Astrocyte of the spinal cord (primary cell): ENCODE measurements at regions not wholly inside any gene's neighbourhood (a gene's known extent, or its start where the extent isn't known, plus 50 kb on each side); places are given as distances from the start of the nearest gene placed in this dataset.

Experiments
- DNase-seq: peaks from one replicate; pipeline ENCODE4 v3.0.0; 2011; ENCODE audit warnings: low read depth, low spot score
- H3K4me3 ChIP-seq: 2 replicates; pipeline ENCODE4 v1.5.1; 2011; ENCODE audit warnings: low read depth, mild to moderate bottlenecking, low read length, moderate library complexity
- CTCF ChIP-seq: IDR thresholded peaks from 2 replicates; pipeline ENCODE4 v1.5.1; 2012; ENCODE audit warnings: low read depth, mild to moderate bottlenecking, low read length, inconsistent platforms
- in situ Hi-C: cut with HindIII; loops from 2 replicates; pipeline ENCODE4 v1.10.0; 2017; ENCODE audit warnings: low sequenced_read_pairs

GRCh38 chr2:5984946-5985345, 292.8 kb downstream of the SOX11 start:
- in situ Hi-C loops, result no loop called here
- no peak overlapping the region for H3K4me3 ChIP-seq
- DNase-seq, result no peak
- TF ChIP-seq CTCF, result no peak

GRCh38 chr2:5985536-5986385, 293.6 kb downstream of the SOX11 start:
- in situ Hi-C loops, result no loop called here
- no peak for TF ChIP-seq CTCF
- no peak for DNase-seq
- no peak overlapping the region for H3K4me3 ChIP-seq

- TF ChIP-seq CTCF, result no peak
- in situ Hi-C loops, result no loop called here
- no peak overlapping the region for H3K4me3 ChIP-seq
- no peak for DNase-seq
Observed at GRCh38 chr2:5986801-5987787, 294.9 kb downstream of the SOX11 start.

- no peak overlapping the region for H3K4me3 ChIP-seq
- no peak for DNase-seq
- no peak for TF ChIP-seq CTCF
- in situ Hi-C loops, result no loop called here
Observed at GRCh38 chr2:5988120-5988519, 295.9 kb downstream of the SOX11 start.

DNA sequence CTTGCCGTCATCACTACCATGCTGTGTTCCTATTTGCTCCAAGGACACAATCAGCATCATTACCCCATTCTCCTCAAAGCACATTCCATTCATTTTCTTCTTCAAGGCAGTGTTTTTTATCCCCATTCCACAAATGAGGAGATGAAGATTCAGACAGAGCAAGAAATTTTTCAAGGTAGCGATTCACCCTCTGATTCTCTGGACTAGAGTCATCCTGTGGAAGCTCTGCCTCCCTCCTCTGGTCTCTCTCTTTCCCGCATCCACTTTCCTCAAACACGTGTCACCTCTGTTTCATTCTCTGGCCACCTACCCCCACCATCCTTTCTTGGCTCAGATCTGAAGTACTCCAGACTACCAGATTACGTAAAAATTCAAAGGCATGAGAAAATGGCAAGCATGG, 297.9 kb downstream of the SOX11 start:
- no peak for TF ChIP-seq CTCF
- no peak for DNase-seq
- in situ Hi-C loops, result no loop called here
- H3K4me3 ChIP-seq, result no peak overlapping the region

DNA sequence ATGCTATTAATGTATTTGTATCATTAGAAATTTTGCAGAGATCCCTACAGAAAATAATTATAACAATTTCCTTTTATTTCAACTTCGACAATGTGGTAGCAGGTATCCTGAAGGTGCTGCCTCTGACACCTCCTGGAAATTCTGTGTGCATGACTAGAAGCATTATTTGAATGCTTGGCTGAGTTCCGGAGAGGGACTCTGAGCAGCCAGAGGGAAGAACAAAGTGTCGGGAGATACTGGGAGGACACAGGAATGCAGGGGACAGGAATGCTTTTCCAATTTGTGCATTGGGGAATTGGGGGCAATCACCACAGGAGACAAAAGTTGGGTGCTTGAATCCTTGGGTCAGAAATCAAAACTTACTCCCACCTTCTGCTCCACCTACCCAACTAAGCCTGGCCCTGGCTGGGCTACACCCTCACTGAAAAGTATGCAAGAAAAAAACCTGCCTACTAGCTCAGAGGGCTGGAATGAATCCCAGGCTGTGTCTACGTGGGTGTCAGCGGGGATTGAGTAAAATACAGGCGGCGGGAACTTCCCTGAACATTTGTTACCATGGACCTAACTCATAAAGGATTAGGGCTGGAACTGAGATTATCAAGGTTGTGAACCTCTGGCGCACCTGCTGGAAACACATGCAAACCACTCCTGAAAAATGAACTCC, 299.3 kb downstream of the SOX11 start:
- DNase-seq, result no peak
- no peak overlapping the region for H3K4me3 ChIP-seq
- TF ChIP-seq CTCF, result no peak
- in situ Hi-C loops, result no loop called here
